ENCODE measurements at regions not wholly inside any gene's neighbourhood (a gene's known extent, or its start where the extent isn't known, plus 50 kb on each side); places are given as distances from the start of the nearest gene placed in this dataset.
"Not testable (repeated sequence)": the region's sequence is repeated elsewhere in the genome, so short reads cannot be mapped to it uniquely, and the experiment has no call there.

- not testable (repeated sequence) for DNase-seq (ENCODE audit: low read depth in 1 of 2, low spot score in 1 of 2)
Observed at GRCh38 chr17:26936645-26937044, 357.3 kb upstream of the WSB1 start.

GRCh38 chr17:26937750-26938322 is 356.1 kb upstream of the WSB1 start:
- DNase-seq (ENCODE audit: low read depth in 1 of 2, low spot score in 1 of 2) = not testable (repeated sequence)

GRCh38 chr17:26939755-26940154 is 354.2 kb upstream of the WSB1 start:
- DNase-seq (ENCODE audit: low read depth in 1 of 2, low spot score in 1 of 2) = not testable (repeated sequence)

GRCh38 chr17:26940587-26940986 is 353.3 kb upstream of the WSB1 start:
- not testable (repeated sequence) for DNase-seq (ENCODE audit: low read depth in 1 of 2, low spot score in 1 of 2)

GRCh38 chr17:26962255-26963162 is 331.4 kb upstream of the WSB1 start:
- DNase-seq (ENCODE audit: low read depth in 1 of 2, low spot score in 1 of 2) = no peak

GRCh38 chr17:26963163-26963503 is 330.8 kb upstream of the WSB1 start:
- no peak for DNase-seq (ENCODE audit: low read depth in 1 of 2, low spot score in 1 of 2)

- not testable (repeated sequence) for DNase-seq (ENCODE audit: low read depth in 1 of 2, low spot score in 1 of 2)
Observed at GRCh38 chr17:26965898-26966624, 327.9 kb upstream of the WSB1 start.

- not testable (repeated sequence) for DNase-seq (ENCODE audit: low read depth in 1 of 2, low spot score in 1 of 2)
Observed at GRCh38 chr17:26966625-26967179, 327.2 kb upstream of the WSB1 start.

GRCh38 chr17:26981845-26982425 is 312.0 kb upstream of the WSB1 start:
- not testable (repeated sequence) for DNase-seq (ENCODE audit: low read depth in 1 of 2, low spot score in 1 of 2)

GRCh38 chr17:26982563-26982962 is 311.4 kb upstream of the WSB1 start:
- DNase-seq (ENCODE audit: low read depth in 1 of 2, low spot score in 1 of 2) = not testable (repeated sequence)

GRCh38 chr17:26987851-26988250 is 306.1 kb upstream of the WSB1 start:
- not testable (repeated sequence) for DNase-seq (ENCODE audit: low read depth in 1 of 2, low spot score in 1 of 2)

GRCh38 chr17:26994648-26995047 is 299.3 kb upstream of the WSB1 start:
- not testable (repeated sequence) for DNase-seq (ENCODE audit: low read depth in 1 of 2, low spot score in 1 of 2)

- DNase-seq (ENCODE audit: low read depth in 1 of 2, low spot score in 1 of 2) = not testable (repeated sequence)
Observed at GRCh38 chr17:26996146-26996916, 297.6 kb upstream of the WSB1 start.

- not testable (repeated sequence) for DNase-seq (ENCODE audit: low read depth in 1 of 2, low spot score in 1 of 2)
Observed at GRCh38 chr17:27007734-27008531, 286.0 kb upstream of the WSB1 start.

GRCh38 chr17:27009087-27009486 is 284.8 kb upstream of the WSB1 start:
- no peak for DNase-seq (ENCODE audit: low read depth in 1 of 2, low spot score in 1 of 2)

GRCh38 chr17:27010138-27010537 is 283.8 kb upstream of the WSB1 start:
- DNase-seq (ENCODE audit: low read depth in 1 of 2, low spot score in 1 of 2) = not testable (repeated sequence)

- not testable (repeated sequence) for DNase-seq (ENCODE audit: low read depth in 1 of 2, low spot score in 1 of 2)
Observed at GRCh38 chr17:27030552-27030951, 263.4 kb upstream of the WSB1 start.

GRCh38 chr17:27038676-27039075 is 255.2 kb upstream of the WSB1 start:
- DNase-seq (ENCODE audit: low read depth in 1 of 2, low spot score in 1 of 2) = no peak

GRCh38 chr17:27045039-27045438 is 248.9 kb upstream of the WSB1 start:
- DNase-seq (ENCODE audit: low read depth in 1 of 2, low spot score in 1 of 2) = not testable (repeated sequence)
